ENCODE measurements at regions not wholly inside any gene's neighbourhood (a gene's known extent, or its start where the extent isn't known, plus 50 kb on each side); places are given as distances from the start of the nearest gene placed in this dataset.

DNA sequence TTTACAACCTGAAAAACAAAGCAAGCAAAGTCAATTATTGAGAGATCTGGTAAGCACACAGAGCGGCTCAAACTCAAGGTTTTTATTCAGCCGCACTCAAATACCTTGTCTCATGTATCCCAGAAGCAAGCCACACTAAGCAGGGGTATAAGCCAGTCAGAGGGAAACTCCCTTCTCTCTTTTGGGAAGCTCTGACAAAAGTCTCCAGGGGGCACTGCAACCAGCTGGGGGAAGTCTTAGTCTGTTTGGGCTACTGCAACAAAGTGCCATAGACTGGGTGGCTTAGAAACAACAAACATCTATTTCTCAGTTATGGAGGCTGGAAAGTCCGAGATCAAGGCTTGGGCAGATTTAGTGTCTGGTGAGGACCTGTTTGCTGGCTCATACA, 246.0 kb downstream of the ENC1 start:
- BruUV-seq (replicated peaks), result no TSS peak
- peaks cover 0 to 9% of the 10 kb centered on the region in 2 experiments; a peak in 3 of 4 replicates for H3K4me1 ChIP-seq (ENCODE audit: control insufficient read depth in 1 of 2, insufficient read depth in 2 of 2, low read length in 2 of 2)
- ChIA-PET RAD21 (ENCODE audit: low non-redundant PET in 1 of 2, low total read pairs in 2 of 2, uncharacterized antibody in 2 of 2, unreplicated experiment in 2 of 2) (no interaction called here), CTCF (interaction anchor here (0.8 kb wide), 1 partner anchor 246 kb away, joined by 3 read pairs; the partner anchor contains the start of gene ENC1), POLR2A (no interaction called here)
- DNase-seq (ENCODE audit: low read depth, low spot score) (no peak), ATAC-seq (peak; percentile 78)
- H3K79me2 ChIP-seq (ENCODE audit: insufficient read depth, low read length), result no peaks in the 10 kb centered on the region
- H3K27ac ChIP-seq (ENCODE audit: low read depth, low read length), result no peak overlapping the region
- H3K27me3 ChIP-seq (ENCODE audit: insufficient read depth, low read length), result no peaks in the 10 kb centered on the region
- no peak overlapping the region for H3K4me2 ChIP-seq (ENCODE audit: low read length)
- no peak overlapping the region for H3K9ac ChIP-seq (ENCODE audit: low read length)
- H3K9me2 ChIP-seq (ENCODE audit: insufficient read depth), result no peaks in the 10 kb centered on the region; the same call in 1 of the 2 replicates
- H2AFZ ChIP-seq (ENCODE audit: low read depth, low read length, poor library complexity, severe bottlenecking), result peak overlapping the region; percentile 39
- 0 out of 6 replicates have a peak, but pooled peaks have one; percentile 5 to 14 (median 13) for TF ChIP-seq CTCF (IDR thresholded peaks at IDR 0.05 in 2 of 3, conservative IDR thresholded peaks at IDR 0.05 in 1 of 3; ENCODE audit: borderline replicate concordance in 1 of 3, insufficient read depth in 1 of 3, low read depth in 2 of 3, low read length in 2 of 3)
- no peak for TF ChIP-seq MAX (IDR thresholded peaks at IDR 0.05)
- TF ChIP-seq RAD21 (IDR thresholded peaks at IDR 0.05; ENCODE audit: low read depth), result peak; percentile 36
- no peaks in the 10 kb centered on the region for H3K36me3 ChIP-seq (ENCODE audit: control insufficient read depth in 1 of 2, insufficient read depth in 2 of 2, low read length in 2 of 2)
- no peaks in the 10 kb centered on the region for H3K9me3 ChIP-seq (ENCODE audit: control insufficient read depth in 1 of 2, insufficient read depth in 1 of 2, low read depth in 1 of 2, low read length in 2 of 2)
- H4K20me1 ChIP-seq (ENCODE audit: insufficient read depth), result no peaks in the 10 kb centered on the region
- H3K4me3 ChIP-seq (replicated peaks in 1 of 2; ENCODE audit: low read depth in 1 of 2, low read length in 2 of 2), result no peak overlapping the region
- intact Hi-C loops (cut with micrococcal nuclease), result loop anchor here (2.0 kb wide), 1 partner anchor 246 kb away; the partner anchor contains the start of gene ENC1

GRCh38 chr5:74393943-74394342, 246.6 kb downstream of the ENC1 start:
- Histone ChIP-seq H2AFZ (ENCODE audit: low read depth, low read length, poor library complexity, severe bottlenecking) (no peak overlapping the region), H3K27ac (ENCODE audit: low read depth, low read length) (no peak overlapping the region), H3K79me2 (ENCODE audit: insufficient read depth, low read length) (no peaks in the 10 kb centered on the region), H3K4me1 (ENCODE audit: control insufficient read depth in 1 of 2, insufficient read depth in 2 of 2, low read length in 2 of 2) (peaks cover 0 to 9% of the 10 kb centered on the region in 2 experiments; a peak in 3 of 4 replicates), H3K4me3 (replicated peaks in 1 of 2; ENCODE audit: low read depth in 1 of 2, low read length in 2 of 2) (no peak overlapping the region), H4K20me1 (ENCODE audit: insufficient read depth) (no peaks in the 10 kb centered on the region), H3K9me2 (ENCODE audit: insufficient read depth) (no peaks in the 10 kb centered on the region; the same call in 1 of the 2 replicates), H3K9ac (ENCODE audit: low read length) (no peak overlapping the region), H3K4me2 (ENCODE audit: low read length) (no peak overlapping the region), H3K36me3 (ENCODE audit: control insufficient read depth in 1 of 2, insufficient read depth in 2 of 2, low read length in 2 of 2) (no peaks in the 10 kb centered on the region), H3K9me3 (ENCODE audit: control insufficient read depth in 1 of 2, insufficient read depth in 1 of 2, low read depth in 1 of 2, low read length in 2 of 2) (no peaks in the 10 kb centered on the region), H3K27me3 (ENCODE audit: insufficient read depth, low read length) (no peaks in the 10 kb centered on the region)
- ChIA-PET POLR2A (no interaction called here), CTCF (no interaction called here), RAD21 (ENCODE audit: low non-redundant PET in 1 of 2, low total read pairs in 2 of 2, uncharacterized antibody in 2 of 2, unreplicated experiment in 2 of 2) (no interaction called here)
- DNase-seq (ENCODE audit: low read depth, low spot score) (no peak), ATAC-seq (no peak)
- no TSS peak for BruUV-seq (replicated peaks)
- intact Hi-C loops (cut with micrococcal nuclease), result loop anchor here (2.0 kb wide), 1 partner anchor 247 kb away; the partner anchor contains the start of gene ENC1
- TF ChIP-seq EGR1 (IDR thresholded peaks at IDR 0.05; ENCODE audit: low read depth) (no peak), EZH2phosphoT487 (IDR thresholded peaks at IDR 0.05; ENCODE audit: borderline replicate concordance) (no peak), SP1 (IDR thresholded peaks at IDR 0.05; ENCODE audit: low read depth) (no peak), RAD21 (IDR thresholded peaks at IDR 0.05; ENCODE audit: low read depth) (no peak), TCF7L2 (IDR thresholded peaks at IDR 0.05; ENCODE audit: borderline replicate concordance, extremely low read depth, insufficient read depth, insufficient read length) (no peak), MAX (IDR thresholded peaks at IDR 0.05) (no peak), POLR2A (IDR thresholded peaks at IDR 0.05; ENCODE audit: borderline replicate concordance, extremely low read depth, insufficient read depth, insufficient read length) (no peak), ZFX (IDR thresholded peaks at IDR 0.05) (no peak), FOSL1 (IDR thresholded peaks at IDR 0.05; ENCODE audit: low read depth) (no peak), JUND (IDR thresholded peaks at IDR 0.05) (no peak), POLR2AphosphoS5 (IDR thresholded peaks at IDR 0.05; ENCODE audit: low read depth, low read length) (no peak), CEBPB (IDR thresholded peaks at IDR 0.05; ENCODE audit: low read depth) (no peak), SIN3A (IDR thresholded peaks at IDR 0.05; ENCODE audit: low read depth) (no peak)
- TF ChIP-seq, protein P1, sequence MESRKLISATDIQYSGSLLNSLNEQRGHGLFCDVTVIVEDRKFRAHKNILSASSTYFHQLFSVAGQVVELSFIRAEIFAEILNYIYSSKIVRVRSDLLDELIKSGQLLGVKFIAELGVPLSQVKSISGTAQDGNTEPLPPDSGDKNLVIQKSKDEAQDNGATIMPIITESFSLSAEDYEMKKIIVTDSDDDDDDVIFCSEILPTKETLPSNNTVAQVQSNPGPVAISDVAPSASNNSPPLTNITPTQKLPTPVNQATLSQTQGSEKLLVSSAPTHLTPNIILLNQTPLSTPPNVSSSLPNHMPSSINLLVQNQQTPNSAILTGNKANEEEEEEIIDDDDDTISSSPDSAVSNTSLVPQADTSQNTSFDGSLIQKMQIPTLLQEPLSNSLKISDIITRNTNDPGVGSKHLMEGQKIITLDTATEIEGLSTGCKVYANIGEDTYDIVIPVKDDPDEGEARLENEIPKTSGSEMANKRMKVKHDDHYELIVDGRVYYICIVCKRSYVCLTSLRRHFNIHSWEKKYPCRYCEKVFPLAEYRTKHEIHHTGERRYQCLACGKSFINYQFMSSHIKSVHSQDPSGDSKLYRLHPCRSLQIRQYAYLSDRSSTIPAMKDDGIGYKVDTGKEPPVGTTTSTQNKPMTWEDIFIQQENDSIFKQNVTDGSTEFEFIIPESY (IDR thresholded peaks at IDR 0.05; ENCODE audit: extremely low read depth, insufficient replicate concordance, low read length), result no peak
